H9 (cell line): ENCODE measurements at regions not wholly inside any gene's neighbourhood (a gene's known extent, or its start where the extent isn't known, plus 50 kb on each side); places are given as distances from the start of the nearest gene placed in this dataset.

ENCODE experiments used
- DNase-seq: peaks from one replicate; pipeline ENCODE4 v3.0.0-alpha.2; 2017
- H2AFZ ChIP-seq: one replicate; pipeline ENCODE4 v1.6.1; 2013; ENCODE audit warnings: mild to moderate bottlenecking, low read length, control low read depth, moderate library complexity
- H2AK5ac ChIP-seq: 2 replicates; pipeline ENCODE4 v1.6.1; 2013; ENCODE audit warnings: low read length, control low read depth, mixed read lengths; ENCODE audit not compliant: insufficient read length
- H2BK120ac ChIP-seq: one replicate; pipeline ENCODE4 v1.6.1; 2013; ENCODE audit warnings: low read depth, mild to moderate bottlenecking, low read length, control low read depth, inconsistent platforms; ENCODE audit not compliant: poor library complexity, severe bottlenecking
- H2BK12ac ChIP-seq: 2 replicates; pipeline ENCODE4 v1.6.1; 2013; ENCODE audit warnings: low read length, control low read depth, mixed read lengths, low read depth; ENCODE audit not compliant: insufficient read length
- H2BK15ac ChIP-seq: 2 replicates; pipeline ENCODE4 v1.6.1; 2013; ENCODE audit warnings: low read depth, low read length, control low read depth
- H2BK20ac ChIP-seq: one replicate; pipeline ENCODE4 v1.6.1; 2013; ENCODE audit warnings: low read depth, mild to moderate bottlenecking, low read length, control low read depth, inconsistent platforms; ENCODE audit not compliant: poor library complexity, severe bottlenecking
- H2BK5ac ChIP-seq: 2 replicates; pipeline ENCODE4 v1.6.1; 2013; ENCODE audit warnings: low read length, control low read depth, mixed read lengths; ENCODE audit not compliant: insufficient read length
- H3K14ac ChIP-seq: 2 replicates; pipeline ENCODE4 v1.6.1; 2013; ENCODE audit warnings: low read length, control low read depth; ENCODE audit not compliant: insufficient read depth
- H3K18ac ChIP-seq: 2 replicates; pipeline ENCODE4 v1.6.1; 2013; ENCODE audit warnings: low read depth, mild to moderate bottlenecking, mixed read lengths, low read length, control low read depth; ENCODE audit not compliant: insufficient read length
- H3K23ac ChIP-seq: 2 replicates; pipeline ENCODE4 v1.6.1; 2013; ENCODE audit warnings: low read length, control low read depth, mixed read lengths, low read depth; ENCODE audit not compliant: insufficient read length
- H3K23me2 ChIP-seq: 2 replicates; pipeline ENCODE4 v1.6.1; 2013; ENCODE audit warnings: low read depth, mild to moderate bottlenecking, mixed read lengths, low read length, control low read depth; ENCODE audit not compliant: insufficient read length, poor library complexity, severe bottlenecking
- H3K27ac ChIP-seq: 2 replicates; pipeline ENCODE4 v1.5.1; 2013; ENCODE audit warnings: low read length, control low read depth, mixed read lengths, low read depth; ENCODE audit not compliant: insufficient read length
- H3K27me3 ChIP-seq: 2 replicates; pipeline ENCODE4 v1.6.1; 2013; ENCODE audit warnings: low read length, control low read depth, inconsistent platforms; ENCODE audit not compliant: insufficient read depth
- H3K4ac ChIP-seq: 2 replicates; pipeline ENCODE4 v1.6.1; 2013; ENCODE audit warnings: low read depth, mild to moderate bottlenecking, control low read depth, inconsistent platforms, low read length, moderate library complexity
- H3K4me1 ChIP-seq: 2 replicates; pipeline ENCODE4 v1.6.1; 2013; ENCODE audit warnings: low read length, control low read depth, inconsistent platforms; ENCODE audit not compliant: insufficient read depth
- H3K4me2 ChIP-seq: 2 replicates; pipeline ENCODE4 v1.6.1; 2013; ENCODE audit warnings: low read length, control low read depth, mixed read lengths; ENCODE audit not compliant: insufficient read length, insufficient read depth
- H3K56ac ChIP-seq: 2 replicates; pipeline ENCODE4 v1.6.1; 2013; ENCODE audit warnings: low read depth, mild to moderate bottlenecking, mixed read lengths, low read length, control low read depth; ENCODE audit not compliant: insufficient read length
- H3K79me1 ChIP-seq: 2 replicates; pipeline ENCODE4 v1.6.1; 2013; ENCODE audit warnings: low read depth, mild to moderate bottlenecking, moderate library complexity, low read length, control low read depth, inconsistent platforms; ENCODE audit not compliant: insufficient read depth, poor library complexity, severe bottlenecking
- H3K79me2 ChIP-seq: 2 replicates; pipeline ENCODE4 v1.6.1; 2013; ENCODE audit warnings: low read length, control low read depth, inconsistent platforms; ENCODE audit not compliant: insufficient read depth
- H3K9ac ChIP-seq: 2 replicates; pipeline ENCODE4 v1.6.1; 2013; ENCODE audit warnings: low read length, control low read depth, mixed read lengths; ENCODE audit not compliant: insufficient read length; ENCODE audit errors: extremely low read depth
- H3K9me3 ChIP-seq: one replicate; pipeline ENCODE4 v1.6.1; 2013; ENCODE audit warnings: low read depth, low read length, inconsistent platforms; ENCODE audit not compliant: control insufficient read depth
- H3T11ph ChIP-seq: one replicate; pipeline ENCODE4 v1.6.1; 2013; ENCODE audit warnings: mild to moderate bottlenecking, low read length, control low read depth, inconsistent platforms
- H4K20me1 ChIP-seq: one replicate; pipeline ENCODE4 v1.6.1; 2013; ENCODE audit not compliant: control insufficient read depth, insufficient read length, insufficient read depth
- H4K5ac ChIP-seq: 2 replicates; pipeline ENCODE4 v1.6.1; 2013; ENCODE audit warnings: low read depth, mild to moderate bottlenecking, mixed read lengths, low read length, control low read depth; ENCODE audit not compliant: insufficient read length
- H4K8ac ChIP-seq: replicated peaks from 2 replicates; pipeline ENCODE4 v1.6.1; 2013; ENCODE audit warnings: low read length, control low read depth, mixed read lengths, low read depth; ENCODE audit not compliant: insufficient read length
- H4K91ac ChIP-seq: 2 replicates; pipeline ENCODE4 v1.6.1; 2013; ENCODE audit warnings: low read depth, mild to moderate bottlenecking, moderate library complexity, mixed read lengths, low read length, control low read depth; ENCODE audit not compliant: insufficient read length
- H3K27ac Mint-ChIP-seq, 3 experiments: 2 replicates in 2 of 3; 3 replicates in 1 of 3; pipeline ENCODE4 v1.8.0; 2020 to 2021; ENCODE audit warnings: mixed read lengths in 3 of 3, mild to moderate bottlenecking in 1 of 3, moderate library complexity in 1 of 3
- H3K27me3 Mint-ChIP-seq: 2 replicates; pipeline ENCODE4 v1.8.0; 2021; ENCODE audit warnings: low read depth, mild to moderate bottlenecking, moderate library complexity, mixed read lengths
- H3K36me3 Mint-ChIP-seq, 3 experiments: 2 replicates in 2 of 3; 3 replicates in 1 of 3; pipeline ENCODE4 v1.8.0; 2020 to 2021; ENCODE audit warnings: low read depth in 3 of 3, mixed read lengths in 3 of 3; ENCODE audit not compliant: insufficient read depth in 1 of 3
- H3K4me1 Mint-ChIP-seq, 2 experiments: 2 replicates each; pipeline ENCODE4 v1.8.0; 2020; ENCODE audit warnings: mixed read lengths in 2 of 2
- H3K4me3 Mint-ChIP-seq, 2 experiments: 2 replicates in 1 of 2; 3 replicates in 1 of 2; pipeline ENCODE4 v1.8.0; 2020 to 2021; ENCODE audit warnings: mild to moderate bottlenecking in 2 of 2, mixed read lengths in 2 of 2, moderate library complexity in 1 of 2
- H3K9me3 Mint-ChIP-seq, 2 experiments: 2 replicates in 1 of 2; 3 replicates in 1 of 2; pipeline ENCODE4 v1.8.0; 2020; ENCODE audit warnings: mild to moderate bottlenecking in 2 of 2, mixed read lengths in 2 of 2, moderate library complexity in 1 of 2
- WGBS: extraction: QIAGEN DNeasy Blood & Tissue Kit; methylation state at CpG from one replicate; pipeline ENCODE4 v1.1.7; 2013; ENCODE audit warnings: missing lambda C conversion rate, low lambda C conversion rate, mixed read lengths; ENCODE audit not compliant: insufficient read length; ENCODE audit errors: extremely low coverage; 5-methylcytosine and 5-hydroxymethylcytosine counted together
- TF ChIP-seq, protein P1 (sequence below): fragments of 200-600 bp; sonication (generic); conservative IDR thresholded peaks from 3 replicates; pipeline ENCODE4 v1.8.0; 2021; ENCODE audit warnings: antibody characterized with exemption, mild to moderate bottlenecking

DNA sequence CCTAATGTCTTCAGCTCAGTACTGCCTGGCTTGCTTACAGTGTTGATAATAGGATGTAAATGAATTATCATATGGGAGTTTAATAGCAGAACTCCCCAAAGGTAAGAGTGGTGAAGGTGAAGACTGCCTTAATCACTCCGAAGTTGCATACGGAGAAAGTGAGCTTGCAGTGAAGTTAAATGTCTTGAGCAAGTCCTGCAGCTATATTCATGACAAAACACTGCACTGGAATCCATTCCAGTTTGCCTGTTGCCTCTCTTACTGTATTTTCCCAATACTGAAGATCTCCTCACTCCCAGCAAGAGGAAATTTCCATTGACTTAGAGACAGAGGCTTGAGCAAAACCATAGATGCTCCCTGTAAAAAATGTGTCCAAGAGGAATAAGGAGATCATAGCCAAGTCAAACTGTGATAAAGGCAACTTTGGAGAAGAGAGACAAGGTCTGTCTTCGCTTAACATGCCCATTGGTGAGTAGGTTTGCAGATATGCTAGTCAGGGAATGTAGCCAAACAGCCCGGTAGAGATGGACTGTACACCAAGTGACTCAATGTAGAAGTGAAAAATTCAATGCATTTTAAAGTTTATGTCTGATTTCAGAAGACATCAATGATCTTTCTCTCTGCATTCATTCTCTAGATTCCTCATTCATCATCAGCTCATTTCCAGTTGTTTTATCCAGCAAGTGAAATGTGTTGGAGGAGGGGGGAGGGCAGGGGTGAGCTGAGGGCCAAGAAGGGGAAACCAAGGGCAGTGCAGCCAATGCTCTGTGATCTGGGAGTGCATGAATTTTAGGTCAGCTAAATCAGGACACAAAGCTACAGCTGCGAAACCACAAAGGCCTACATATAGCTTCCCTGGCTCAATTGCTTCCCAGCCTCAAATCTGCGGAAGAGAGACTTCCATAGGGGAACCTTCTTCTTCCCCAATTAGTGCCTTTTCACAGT lies 667.1 kb upstream of the NR2F2 start:
- H2AFZ ChIP-seq = no peak overlapping the region
- no peak overlapping the region for H3K27ac Mint-ChIP-seq
- H3K4me3 Mint-ChIP-seq = no peak overlapping the region
- no peak overlapping the region for H3K14ac ChIP-seq
- H4K5ac ChIP-seq = no peak overlapping the region
- H3K79me1 ChIP-seq = no peaks in the 10 kb centered on the region
- no peak overlapping the region for H3K4ac ChIP-seq
- no peak overlapping the region for H3K4me2 ChIP-seq
- H2AK5ac ChIP-seq = no peak overlapping the region
- H2BK5ac ChIP-seq = no peak overlapping the region
- H3K79me2 ChIP-seq = no peaks in the 10 kb centered on the region
- H3K27ac ChIP-seq = no peak overlapping the region
- no peaks in the 10 kb centered on the region for H3K23me2 ChIP-seq
- DNase-seq = no peak
- no peaks in the 10 kb centered on the region for H3K27me3 ChIP-seq
- H3K56ac ChIP-seq = no peak overlapping the region
- H3K4me1 ChIP-seq = no peaks in the 10 kb centered on the region; the same call in 1 of the 2 replicates
- no peaks in the 10 kb centered on the region for H3K36me3 Mint-ChIP-seq
- no peaks in the 10 kb centered on the region; a peak in 1 of 5 replicates for H3K9me3 Mint-ChIP-seq
- peaks cover 7 to 13% of the 10 kb centered on the region in 2 experiments for H3K4me1 Mint-ChIP-seq
- H3T11ph ChIP-seq = no peak overlapping the region
- no CpG with 5 or more reads among the region's 6 CpGs for WGBS
- H3K9me3 ChIP-seq = no peaks in the 10 kb centered on the region
- no peak overlapping the region for H3K9ac ChIP-seq
- H4K91ac ChIP-seq = no peak overlapping the region
- TF ChIP-seq, protein P1, sequence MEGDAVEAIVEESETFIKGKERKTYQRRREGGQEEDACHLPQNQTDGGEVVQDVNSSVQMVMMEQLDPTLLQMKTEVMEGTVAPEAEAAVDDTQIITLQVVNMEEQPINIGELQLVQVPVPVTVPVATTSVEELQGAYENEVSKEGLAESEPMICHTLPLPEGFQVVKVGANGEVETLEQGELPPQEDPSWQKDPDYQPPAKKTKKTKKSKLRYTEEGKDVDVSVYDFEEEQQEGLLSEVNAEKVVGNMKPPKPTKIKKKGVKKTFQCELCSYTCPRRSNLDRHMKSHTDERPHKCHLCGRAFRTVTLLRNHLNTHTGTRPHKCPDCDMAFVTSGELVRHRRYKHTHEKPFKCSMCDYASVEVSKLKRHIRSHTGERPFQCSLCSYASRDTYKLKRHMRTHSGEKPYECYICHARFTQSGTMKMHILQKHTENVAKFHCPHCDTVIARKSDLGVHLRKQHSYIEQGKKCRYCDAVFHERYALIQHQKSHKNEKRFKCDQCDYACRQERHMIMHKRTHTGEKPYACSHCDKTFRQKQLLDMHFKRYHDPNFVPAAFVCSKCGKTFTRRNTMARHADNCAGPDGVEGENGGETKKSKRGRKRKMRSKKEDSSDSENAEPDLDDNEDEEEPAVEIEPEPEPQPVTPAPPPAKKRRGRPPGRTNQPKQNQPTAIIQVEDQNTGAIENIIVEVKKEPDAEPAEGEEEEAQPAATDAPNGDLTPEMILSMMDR = no peak
- H2BK20ac ChIP-seq = no peak overlapping the region
- H2BK12ac ChIP-seq = no peak overlapping the region
- H4K8ac ChIP-seq = no peak overlapping the region
- H3K23ac ChIP-seq = no peak overlapping the region
- H4K20me1 ChIP-seq = no peaks in the 10 kb centered on the region
- no peak overlapping the region for H3K18ac ChIP-seq
- H2BK15ac ChIP-seq = no peak overlapping the region
- no peak overlapping the region for H2BK120ac ChIP-seq
- H3K27me3 Mint-ChIP-seq = peaks cover 2% of the 10 kb centered on the region; the same call in 1 of the 2 replicates
